Kidney capillary endothelial cell (primary cell): ENCODE measurements at regions not wholly inside any gene's neighbourhood (a gene's known extent, or its start where the extent isn't known, plus 50 kb on each side); places are given as distances from the start of the nearest gene placed in this dataset.

Source experiments
- DNase-seq: peaks from one replicate; pipeline ENCODE4 v3.0.0-alpha.2; 2018; ENCODE audit warnings: low spot score

DNA sequence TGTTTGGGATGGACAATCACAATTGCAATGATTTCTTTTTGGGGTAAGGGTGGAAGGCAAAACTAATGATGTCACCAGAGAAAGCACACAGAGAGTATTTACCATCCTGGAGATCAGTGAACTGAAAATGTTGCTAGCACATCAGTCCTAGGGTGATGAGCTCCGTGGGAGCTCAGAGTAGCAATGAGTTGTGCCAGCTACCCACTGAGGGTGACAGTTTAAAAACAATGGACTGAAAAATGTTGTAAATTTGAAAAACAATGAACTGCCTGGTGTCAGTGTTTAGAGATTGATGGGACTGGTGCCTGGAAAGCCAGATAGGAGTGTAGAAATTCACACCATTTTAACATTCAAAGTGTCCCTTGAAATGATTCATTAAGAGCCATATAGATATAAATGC lies 198.5 kb downstream of the ATP23 start:
- DNase-seq = no peak

DNA sequence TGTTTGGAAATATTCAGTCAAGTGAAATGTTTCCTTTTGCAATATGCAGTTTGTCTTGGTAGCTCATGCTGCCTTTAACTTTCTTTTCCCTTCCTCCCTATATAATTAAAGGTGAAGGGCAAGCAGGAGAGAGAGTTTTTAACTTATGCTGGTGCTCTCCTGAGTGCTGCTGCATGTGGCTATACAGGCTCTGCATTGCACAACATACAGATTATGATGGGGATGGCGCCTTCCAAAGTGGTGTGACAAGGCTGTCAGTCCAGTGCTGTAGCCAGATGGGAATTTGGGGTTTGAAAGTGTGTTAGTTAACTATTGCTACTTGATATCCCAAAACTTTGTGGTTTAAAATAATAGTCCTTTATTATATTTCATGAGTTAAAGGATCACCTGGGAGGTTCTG lies 199.0 kb downstream of the ATP23 start:
- DNase-seq = no peak

DNA sequence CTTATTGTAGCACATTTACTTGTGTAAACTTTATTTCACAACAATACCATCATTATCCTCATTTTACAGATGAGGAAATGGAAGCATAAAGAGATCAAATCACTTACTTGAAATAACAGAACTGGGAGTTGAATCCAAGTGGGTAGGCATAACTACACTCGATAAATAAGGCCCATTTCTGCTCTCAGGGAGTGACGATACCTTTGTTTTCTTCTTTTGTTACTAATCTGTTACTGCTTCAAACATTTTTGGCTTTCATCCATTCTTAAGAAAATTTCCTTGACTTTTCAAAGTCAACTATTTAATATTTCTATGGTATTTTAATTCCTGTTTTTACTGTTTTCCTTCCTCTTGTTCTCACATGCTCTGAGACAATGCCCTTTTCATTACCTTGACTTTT lies 201.6 kb downstream of the ATP23 start:
- no peak for DNase-seq

DNA sequence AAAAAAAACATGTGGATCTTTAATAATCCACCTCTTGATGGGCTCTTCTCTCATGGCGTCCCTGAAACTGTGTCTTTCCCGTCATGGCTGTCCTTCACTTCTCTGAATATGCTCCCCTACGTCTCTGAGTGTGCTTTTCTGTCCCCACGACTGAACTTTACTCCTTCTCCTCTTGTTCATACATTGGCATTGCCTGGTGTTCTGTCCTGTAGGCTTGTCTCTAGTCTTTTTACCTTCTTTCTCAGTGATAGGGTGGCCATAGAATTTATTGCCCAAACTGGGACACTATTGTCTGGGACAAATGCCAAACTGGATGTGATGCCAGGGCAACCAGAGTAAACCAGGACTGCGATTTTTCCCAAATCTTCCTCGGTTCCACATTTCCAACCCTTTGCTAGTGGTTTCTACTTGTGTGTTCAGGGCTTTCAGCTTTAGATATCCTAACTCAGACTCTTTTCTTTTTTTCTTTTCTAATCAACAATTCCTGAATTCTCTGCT lies 202.2 kb downstream of the ATP23 start:
- DNase-seq = no peak

DNA sequence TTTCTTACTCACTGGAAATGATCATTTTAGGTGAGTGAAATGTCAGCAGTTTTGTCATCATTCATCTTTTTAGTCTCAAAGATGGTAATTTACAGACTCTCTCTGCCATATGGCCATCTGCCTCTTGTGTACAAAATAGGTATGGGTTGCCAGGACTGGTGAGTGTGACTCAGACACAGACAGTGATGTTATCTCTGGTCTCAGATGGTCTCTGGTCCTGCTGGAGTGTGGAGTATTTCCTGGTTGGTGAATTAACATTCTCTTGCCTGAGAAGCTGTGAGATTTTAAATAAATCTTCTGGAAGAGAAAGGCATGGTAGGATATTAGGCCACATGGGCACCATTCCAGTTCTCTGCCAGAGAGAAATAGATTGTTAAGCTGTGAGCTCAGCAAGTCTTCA lies 207.0 kb downstream of the ATP23 start:
- DNase-seq = peak; percentile 55

DNA sequence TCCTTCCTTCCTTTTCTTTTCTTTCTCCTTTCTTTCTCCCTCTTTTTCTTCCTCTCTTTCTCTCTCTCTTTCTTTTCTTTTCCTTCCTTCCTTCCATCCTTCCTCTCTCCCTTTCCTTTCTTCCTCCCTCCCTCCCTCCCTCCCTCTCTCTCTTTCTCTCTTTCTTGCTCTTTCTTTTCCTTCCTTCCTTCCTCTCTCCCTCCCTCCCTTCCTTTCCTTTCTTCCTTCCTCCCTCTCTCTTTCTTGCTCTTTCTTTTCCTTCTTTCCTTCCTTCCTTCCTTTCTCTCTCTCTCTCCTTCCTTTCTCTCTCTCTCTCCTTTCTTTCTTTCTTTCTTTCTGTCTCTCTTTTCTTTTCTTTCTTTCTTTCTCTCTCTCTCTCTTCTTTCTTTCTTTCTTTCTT lies 207.6 kb downstream of the ATP23 start:
- DNase-seq = no peak

DNA sequence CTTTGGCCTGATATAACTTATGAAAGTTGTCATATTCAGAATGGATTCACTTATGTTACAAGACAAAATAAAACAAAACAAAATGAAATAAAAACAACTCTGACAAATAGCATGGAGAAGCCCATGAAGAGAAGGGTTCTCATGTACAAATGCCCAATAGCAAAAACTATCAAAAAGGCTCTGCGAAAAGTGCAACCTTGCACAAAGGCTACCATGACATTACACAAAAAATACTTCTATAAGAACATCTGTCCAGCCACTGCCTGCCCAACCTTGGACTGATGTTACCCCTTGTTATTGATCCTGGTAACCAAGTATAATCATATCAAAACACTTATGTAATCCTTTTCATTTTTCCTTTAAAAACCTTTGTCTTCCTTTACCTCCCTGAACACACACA lies 213.0 kb downstream of the ATP23 start:
- DNase-seq = no peak

DNA sequence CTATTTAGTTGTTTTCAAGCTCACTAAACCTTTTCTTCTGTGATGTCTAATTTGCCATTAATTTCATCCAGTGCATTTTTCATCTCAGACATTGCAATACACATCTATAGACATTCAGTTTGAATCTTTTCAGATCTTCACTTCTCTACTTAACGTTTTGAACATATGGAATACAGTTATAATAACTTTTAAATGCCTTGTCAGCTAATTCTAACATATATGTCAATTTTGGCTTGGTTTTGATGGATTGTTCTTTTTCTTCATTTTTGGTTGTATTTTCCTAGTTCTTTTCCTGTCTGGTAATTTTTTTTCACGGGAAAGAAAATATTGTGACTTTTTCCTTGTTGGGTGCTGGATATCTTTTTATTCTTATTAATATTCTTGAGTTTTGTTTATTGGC lies 215.3 kb downstream of the ATP23 start:
- DNase-seq = no peak

DNA sequence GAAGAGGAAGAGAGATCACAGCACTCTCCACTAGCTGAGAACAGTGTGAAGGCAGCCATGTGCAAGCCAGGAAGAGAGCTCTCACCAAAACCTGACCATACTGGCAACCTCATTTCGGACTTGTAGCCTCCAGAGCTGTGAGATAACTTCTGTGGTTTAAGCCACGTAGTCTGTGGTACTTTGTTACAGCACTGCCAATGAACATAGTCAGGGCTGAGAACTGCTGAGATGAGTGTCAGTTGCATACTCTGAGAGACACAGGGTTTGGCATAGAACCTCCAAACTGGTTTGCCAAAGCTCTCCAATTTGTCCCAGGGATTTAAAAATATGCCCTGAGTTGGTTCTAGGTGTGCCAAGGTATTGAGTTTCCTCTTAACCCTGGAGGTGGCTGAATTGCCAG lies 218.6 kb downstream of the ATP23 start:
- DNase-seq = no peak

DNA sequence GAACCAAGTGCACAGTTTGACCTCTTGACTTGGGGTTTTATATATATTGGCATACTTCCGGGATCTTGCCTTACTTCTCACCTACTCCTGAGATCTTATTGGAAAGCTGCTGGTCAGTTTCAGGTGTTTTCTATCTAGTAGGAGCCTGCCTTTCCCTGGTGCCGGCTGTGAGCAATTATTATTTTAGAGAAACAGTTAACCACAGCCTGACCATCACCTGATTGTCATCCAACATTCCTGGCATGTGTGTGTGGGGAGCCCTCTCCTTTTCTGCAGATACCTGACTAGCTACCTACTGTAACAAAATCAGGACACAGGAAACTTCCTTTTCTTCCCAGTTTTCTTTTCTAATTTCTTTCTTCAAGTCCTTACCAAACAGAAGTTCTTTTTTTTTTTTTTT lies 220.4 kb downstream of the ATP23 start:
- no peak for DNase-seq

DNA sequence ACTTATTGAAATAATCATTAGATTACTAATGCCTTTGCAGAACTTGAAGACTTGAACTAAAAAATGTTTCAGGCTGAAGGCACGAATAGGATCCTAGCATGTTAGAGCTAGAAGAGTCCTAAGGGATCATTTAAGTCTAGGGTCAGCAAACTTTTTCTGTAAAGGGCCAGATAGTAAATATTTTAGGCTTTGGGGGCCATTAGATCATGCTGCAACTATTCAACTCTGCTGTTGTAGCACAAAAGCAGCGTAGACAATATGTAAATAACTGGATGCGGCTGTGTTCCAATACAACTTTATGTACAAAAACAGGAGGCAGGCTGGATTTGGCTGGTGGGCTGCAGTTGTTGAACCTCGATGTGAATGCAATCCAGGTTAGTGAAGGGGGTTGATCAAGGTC lies 221.7 kb downstream of the ATP23 start:
- no peak for DNase-seq

DNA sequence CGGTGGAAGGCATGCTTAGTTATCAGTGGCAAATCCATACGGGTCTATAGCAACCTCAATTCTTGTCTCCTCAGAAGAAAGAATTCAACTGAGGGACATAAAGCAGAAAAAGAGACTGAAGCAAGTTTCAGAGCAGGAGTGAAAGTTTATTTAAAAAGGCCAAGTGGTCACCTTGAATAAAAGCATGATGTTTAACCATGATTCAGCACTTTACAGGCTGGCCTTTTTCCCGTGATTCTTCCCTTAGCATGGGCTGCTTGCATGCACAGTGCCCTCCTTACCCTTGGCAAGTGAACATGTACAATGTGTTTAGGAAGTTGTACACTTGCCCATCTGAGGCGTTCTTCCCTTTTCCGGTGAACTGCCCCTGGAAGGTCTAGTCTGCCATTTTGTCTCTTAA lies 225.3 kb downstream of the ATP23 start:
- no peak for DNase-seq

DNA sequence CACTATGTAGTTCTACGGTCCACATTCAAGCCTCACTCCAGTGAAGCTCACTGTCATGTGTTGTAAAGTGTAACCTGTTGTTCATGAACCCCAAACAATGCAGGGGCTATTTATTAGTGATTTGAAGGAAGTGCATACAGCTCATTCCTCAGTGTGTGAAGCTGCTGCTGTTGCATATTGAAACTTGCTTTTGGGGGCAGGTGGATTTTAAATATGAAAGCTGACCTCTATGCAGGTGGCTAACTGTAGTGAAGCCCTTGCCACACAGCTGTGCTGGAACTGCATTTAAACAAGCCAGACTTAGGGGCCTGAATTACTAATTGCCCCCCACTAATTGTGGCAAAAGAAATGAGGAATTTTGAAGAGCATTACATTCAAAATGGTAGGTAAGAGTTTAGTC lies 226.3 kb downstream of the ATP23 start:
- DNase-seq = no peak

DNA sequence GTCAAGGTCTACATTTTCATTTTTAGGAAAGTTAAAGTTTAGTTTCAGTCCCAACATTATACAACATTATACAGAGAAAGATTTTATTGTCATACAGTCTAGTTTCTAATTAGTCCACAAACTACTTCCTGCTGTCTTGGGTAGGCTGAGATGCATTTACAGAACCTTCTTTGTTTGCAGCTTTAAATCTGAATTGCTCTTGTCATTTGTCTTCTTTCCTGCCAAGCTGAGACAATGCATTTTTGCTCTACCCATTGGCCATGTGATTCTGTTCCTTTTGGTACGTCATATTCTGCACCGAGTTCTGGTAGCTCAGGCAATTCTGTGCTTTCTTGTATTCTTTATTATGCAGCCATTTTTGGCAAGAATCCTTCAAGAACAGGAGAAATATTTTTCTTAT lies 228.5 kb downstream of the ATP23 start:
- no peak for DNase-seq

DNA sequence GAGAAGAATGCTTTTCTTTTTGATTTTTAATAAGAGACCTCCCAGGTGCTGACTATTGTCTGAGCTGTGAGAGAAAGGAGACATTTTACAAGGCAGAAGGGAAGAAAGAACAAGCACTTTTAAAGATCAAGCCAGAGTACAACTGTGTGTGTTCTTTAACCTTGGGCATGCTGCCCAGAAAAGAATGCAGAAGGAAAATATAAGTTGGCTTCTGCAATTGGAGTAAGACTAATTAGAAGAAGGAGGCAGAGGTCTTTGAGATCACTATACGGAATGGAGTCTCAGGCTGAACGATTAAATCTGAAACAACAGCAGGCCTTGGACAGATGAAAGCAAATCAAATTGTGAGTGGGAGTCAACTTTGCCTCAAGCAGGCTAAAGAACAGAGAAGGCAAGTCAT lies 230.5 kb downstream of the ATP23 start:
- DNase-seq = no peak

DNA sequence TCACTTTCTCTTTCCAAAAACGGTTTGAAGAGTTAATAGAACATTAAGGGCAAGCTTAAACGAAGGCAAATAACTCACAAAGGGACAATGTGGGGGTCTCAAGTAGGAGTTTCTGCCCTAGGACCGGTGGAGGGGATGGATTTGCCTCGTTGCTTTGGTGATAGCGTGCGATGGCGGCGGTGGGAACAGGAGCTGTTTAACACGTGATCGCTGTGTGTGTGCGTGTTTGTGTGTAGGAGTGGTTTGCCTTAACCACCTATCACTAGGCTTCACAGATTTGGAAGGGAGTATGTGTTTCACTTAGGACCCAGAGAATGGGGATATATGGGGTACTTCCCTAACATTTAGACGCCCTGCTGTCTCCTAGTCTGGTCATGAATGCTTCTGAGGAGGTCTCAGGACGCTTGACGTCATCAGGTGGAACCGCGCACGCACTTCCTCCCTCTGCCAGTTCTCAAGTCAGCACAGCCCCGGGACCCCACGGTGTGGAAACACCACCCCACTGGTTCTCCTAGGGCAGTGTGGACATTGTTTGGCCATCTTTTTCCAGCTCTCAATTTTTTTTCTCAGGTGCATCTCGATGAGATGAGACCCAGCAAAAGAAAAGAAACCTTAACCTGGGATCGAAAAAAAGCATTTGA lies 231.2 kb downstream of the ATP23 start:
- DNase-seq = no peak

DNA sequence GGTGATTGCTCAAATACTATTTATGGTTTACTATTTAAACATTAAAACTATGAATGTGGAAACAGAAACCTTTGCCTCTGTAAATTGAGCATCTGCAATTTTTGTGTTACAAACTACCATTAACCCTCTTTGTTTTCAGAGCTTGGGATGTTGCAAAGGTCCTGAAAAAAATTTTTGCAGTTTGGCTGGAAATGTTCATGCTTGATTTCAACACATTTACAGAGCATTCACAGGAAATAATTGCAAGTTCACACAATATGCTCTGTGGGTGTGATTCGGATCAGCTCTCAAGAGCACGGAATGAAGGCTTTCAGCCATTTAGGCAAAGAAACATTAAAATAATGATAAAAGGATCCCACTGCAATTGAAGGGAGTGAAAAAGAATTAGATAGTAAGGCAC lies 232.9 kb downstream of the ATP23 start:
- DNase-seq = no peak

DNA sequence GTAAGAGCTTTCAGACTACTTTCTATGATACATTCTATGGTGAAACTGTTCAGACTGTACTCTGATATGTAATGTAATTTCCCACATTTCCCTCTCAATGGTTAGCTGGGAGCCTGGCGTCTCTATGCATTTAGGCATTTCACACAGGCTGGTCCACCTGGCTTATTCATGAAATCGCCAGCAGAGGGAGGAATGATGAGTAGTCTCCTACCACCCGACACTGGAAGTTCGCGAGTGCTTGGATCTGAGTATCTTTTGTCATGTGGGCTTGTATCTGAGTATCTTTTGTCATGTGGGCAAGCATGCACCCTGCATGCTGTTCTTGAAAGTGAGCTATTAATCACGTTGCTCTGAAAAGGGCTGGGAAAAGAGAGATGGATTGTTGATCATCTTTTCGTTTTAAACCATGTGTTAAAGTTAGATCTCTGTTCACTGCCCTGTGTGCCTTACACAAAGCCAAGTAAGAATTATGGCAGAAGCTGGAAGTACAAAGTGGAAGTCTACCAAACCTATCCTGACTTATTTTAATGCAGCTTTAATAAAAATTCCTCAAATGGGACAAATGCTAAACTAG lies 235.0 kb downstream of the ATP23 start:
- DNase-seq = peak; percentile 36

DNA sequence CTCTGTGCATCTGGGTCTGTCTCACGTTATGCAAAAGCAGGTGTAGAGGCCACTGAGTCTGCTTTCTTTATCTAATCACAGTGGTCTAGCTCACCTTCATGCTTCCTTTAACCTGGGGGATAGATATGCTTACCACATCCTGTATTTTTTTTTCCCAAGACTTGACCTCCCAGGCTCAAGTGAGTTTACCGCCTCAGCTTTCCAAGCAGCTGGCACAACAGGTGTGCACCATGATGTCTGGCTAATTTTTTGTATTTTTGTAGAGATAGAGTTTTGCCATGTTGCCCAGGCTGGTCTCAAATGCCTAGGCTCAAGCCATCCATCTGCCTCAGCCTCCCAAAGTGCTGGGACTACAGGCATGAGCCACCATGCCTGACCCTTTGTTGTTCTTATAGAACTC lies 236.0 kb downstream of the ATP23 start:
- DNase-seq = no peak

DNA sequence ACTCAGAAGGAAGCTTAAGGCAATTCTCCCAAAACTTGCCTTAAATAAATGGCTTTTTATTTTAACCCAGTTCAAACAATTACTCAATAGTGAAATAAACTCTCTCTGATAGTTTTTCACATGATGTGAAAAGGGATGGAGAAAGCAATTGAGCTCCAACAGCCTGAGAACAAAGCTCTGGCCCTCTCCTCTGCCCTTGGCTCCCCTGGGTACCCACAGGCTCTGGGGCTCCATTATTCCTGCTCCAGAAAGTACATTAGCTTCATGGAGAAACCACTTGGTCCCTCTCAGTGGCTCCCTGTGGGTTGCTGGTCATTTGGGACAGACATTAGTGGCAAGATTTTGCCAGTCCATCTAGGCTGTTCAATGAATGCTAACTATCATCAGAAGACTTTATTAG lies 242.8 kb downstream of the ATP23 start:
- DNase-seq = no peak

DNA sequence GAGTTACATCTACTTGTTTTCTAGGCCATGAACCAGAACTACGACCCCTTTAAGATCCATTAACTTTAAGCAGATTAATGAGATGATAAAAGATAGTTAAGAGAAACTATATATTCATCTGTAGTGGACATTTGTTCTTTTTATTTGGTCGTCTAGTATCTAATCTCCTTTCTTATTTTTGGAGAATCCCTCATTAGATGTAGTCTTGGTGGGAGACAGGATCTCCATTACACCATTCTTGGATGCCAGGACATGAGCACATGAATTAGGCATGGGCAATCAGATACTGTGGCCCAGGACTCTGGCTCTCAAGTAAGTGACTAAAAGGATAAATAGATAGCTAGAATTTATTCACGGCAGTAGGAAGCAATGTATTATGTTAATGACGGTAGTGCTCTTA lies 245.0 kb downstream of the ATP23 start:
- DNase-seq = no peak

DNA sequence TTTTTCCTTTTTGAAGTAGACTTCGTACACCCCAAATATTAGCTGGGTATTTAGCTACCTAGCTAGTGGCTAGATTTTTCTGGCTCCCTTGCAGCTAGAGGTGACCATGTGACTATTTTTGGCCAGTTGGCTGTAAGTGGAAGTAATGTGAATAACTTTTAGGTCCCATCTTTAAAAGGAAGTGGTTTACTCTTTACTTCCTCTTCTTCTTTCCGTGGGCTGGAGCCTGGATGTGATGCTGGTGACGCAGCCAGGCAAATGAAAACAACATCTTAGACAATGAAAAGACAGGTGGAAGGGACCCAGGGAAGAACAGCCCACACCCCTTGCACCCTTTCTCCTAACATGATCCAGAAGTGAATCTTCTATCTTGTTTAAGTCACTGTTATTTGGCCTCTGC lies 245.5 kb downstream of the ATP23 start:
- no peak for DNase-seq

DNA sequence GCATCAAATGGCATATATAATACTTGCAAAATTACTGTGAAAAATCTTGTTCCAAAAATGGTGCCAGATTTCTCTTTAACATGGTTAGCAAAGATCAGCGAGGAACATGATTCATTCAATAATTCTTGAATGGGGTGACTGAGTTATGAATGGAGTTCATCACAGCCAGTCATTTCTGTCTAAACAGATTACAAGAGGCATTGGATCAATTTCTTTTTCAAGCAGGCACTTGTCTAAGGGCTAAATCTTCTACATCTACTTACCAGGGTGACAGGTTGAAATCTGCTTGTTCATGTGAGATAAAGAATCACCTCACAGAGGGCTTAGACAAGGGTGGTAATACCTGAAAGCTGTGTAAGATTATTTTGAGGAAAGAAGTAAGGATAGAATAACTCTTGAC lies 247.7 kb downstream of the ATP23 start:
- no peak for DNase-seq

DNA sequence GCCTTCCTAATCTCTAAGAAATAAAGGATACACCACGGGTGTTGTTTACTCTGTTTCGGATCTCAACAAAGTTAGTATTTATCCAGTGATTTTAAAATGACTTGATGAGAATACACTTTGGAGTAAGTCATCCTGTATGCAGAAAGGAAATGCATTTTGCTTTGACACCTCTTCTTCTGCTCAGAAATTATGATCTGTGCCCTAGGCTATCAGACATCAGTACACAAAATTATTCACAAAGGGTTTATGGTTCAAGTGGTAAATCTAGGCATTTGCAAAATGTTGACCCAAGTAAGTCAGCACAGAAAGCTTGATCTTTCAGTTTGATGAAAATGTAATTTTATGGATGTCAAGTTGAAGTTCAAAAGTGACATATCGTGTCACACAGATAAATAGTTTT lies 248.5 kb downstream of the ATP23 start:
- DNase-seq = no peak
